CD14-positive monocyte (primary cell): ENCODE measurements at regions not wholly inside any gene's neighbourhood (a gene's known extent, or its start where the extent isn't known, plus 50 kb on each side); places are given as distances from the start of the nearest gene placed in this dataset.

Experiments
- DNase-seq, 3 donors: peaks; one replicate each; pipeline ENCODE4 v3.0.0-alpha.2; 2011 to 2022
- H2AFZ ChIP-seq: 2 replicates; pipeline ENCODE4 v1.6.0; 2012; ENCODE audit warnings: mild to moderate bottlenecking, low read depth, low read length, inconsistent platforms; ENCODE audit not compliant: insufficient read depth, poor library complexity, severe bottlenecking
- H3K27ac ChIP-seq, 2 donors: 1 replicate in 1 of 2; 2 replicates in 1 of 2; pipeline ENCODE4 v1.5.1; 2012 to 2013; ENCODE audit warnings: low read length in 2 of 2, control low read depth in 1 of 2, inconsistent platforms in 1 of 2, low read depth in 1 of 2, mild to moderate bottlenecking in 1 of 2
- H3K27me3 ChIP-seq, 2 donors: one replicate each; pipeline versions ENCODE4 v1.6.0 to v1.6.1; 2011 to 2013; ENCODE audit warnings: low read length in 2 of 2; ENCODE audit not compliant: control insufficient read depth in 2 of 2, insufficient read depth in 2 of 2
- H3K36me3 ChIP-seq, 2 donors: replicated peaks in 1 of 2; 1 replicate in 1 of 2; 2 replicates in 1 of 2; pipeline versions ENCODE4 v1.5.1 to v1.6.1; 2012 to 2013; ENCODE audit warnings: low read length in 2 of 2, control low read depth in 1 of 2, inconsistent platforms in 1 of 2, mild to moderate bottlenecking in 1 of 2; ENCODE audit not compliant: insufficient read depth in 2 of 2, control insufficient read depth in 1 of 2
- H3K4me1 ChIP-seq, 2 donors: 1 replicate in 1 of 2; 2 replicates in 1 of 2; pipeline versions ENCODE4 v1.5.1 to v1.6.1; 2012 to 2013; ENCODE audit warnings: low read length in 2 of 2, control low read depth in 1 of 2, inconsistent platforms in 1 of 2, mild to moderate bottlenecking in 1 of 2, moderate library complexity in 1 of 2; ENCODE audit not compliant: insufficient read depth in 2 of 2, control insufficient read depth in 1 of 2
- H3K4me2 ChIP-seq: replicated peaks from 2 replicates; pipeline ENCODE3; 2012; ENCODE audit warnings: low read length, moderate library complexity, mild to moderate bottlenecking; ENCODE audit not compliant: poor library complexity, severe bottlenecking; ENCODE audit errors: extremely low read depth
- H3K4me3 ChIP-seq, 3 experiments: fragments of 200-600 bp in 1 of 3; sonication (generic) in 1 of 3; replicated peaks in 1 of 3; 1 replicate in 2 of 3; 2 replicates in 1 of 3; pipeline ENCODE4 v1.5.1; 2011 to 2013; ENCODE audit warnings: low read length in 3 of 3, mild to moderate bottlenecking in 3 of 3, control low read depth in 2 of 3, low read depth in 2 of 3, inconsistent platforms in 1 of 3, moderate library complexity in 1 of 3
- H3K79me2 ChIP-seq: 2 replicates; pipeline ENCODE4 v1.6.0; 2012; ENCODE audit warnings: mild to moderate bottlenecking, control low read depth, inconsistent platforms, low read length, moderate library complexity; ENCODE audit not compliant: insufficient read depth
- H3K9ac ChIP-seq: 2 replicates; pipeline ENCODE4 v1.6.0; 2017; ENCODE audit warnings: low read length, mild to moderate bottlenecking; ENCODE audit not compliant: insufficient read depth, poor library complexity, severe bottlenecking
- H3K9me3 ChIP-seq, 2 donors: replicated peaks in 1 of 2; 1 replicate in 1 of 2; 2 replicates in 1 of 2; pipeline versions ENCODE4 v1.5.1 to v1.6.1; 2012 to 2013; ENCODE audit warnings: low read length in 2 of 2, control low read depth in 1 of 2; ENCODE audit not compliant: control insufficient read depth in 1 of 2, insufficient read depth in 1 of 2
- H4K20me1 ChIP-seq: 2 replicates; pipeline ENCODE4 v1.6.0; 2012; ENCODE audit warnings: mild to moderate bottlenecking, low read length, control low read depth, moderate library complexity; ENCODE audit not compliant: insufficient read depth
- H3K27ac Mint-ChIP-seq, 7 donors: one replicate each; pipeline ENCODE4 v1.8.0; 2020; ENCODE audit warnings: mild to moderate bottlenecking in 7 of 7, mixed read lengths in 7 of 7, moderate library complexity in 6 of 7, inconsistent platforms in 2 of 7
- H3K27me3 Mint-ChIP-seq, 3 donors: one replicate each; pipeline ENCODE4 v1.8.0; 2021 to 2022; ENCODE audit warnings: low read depth in 3 of 3, mild to moderate bottlenecking in 3 of 3, mixed read lengths in 3 of 3, moderate library complexity in 3 of 3, inconsistent platforms in 1 of 3
- H3K36me3 Mint-ChIP-seq, 2 donors: one replicate each; pipeline ENCODE4 v1.8.0; 2020; ENCODE audit warnings: mixed read lengths in 2 of 2, inconsistent platforms in 1 of 2, mild to moderate bottlenecking in 1 of 2
- H3K4me1 Mint-ChIP-seq: one replicate; pipeline ENCODE4 v1.8.0; 2020; ENCODE audit warnings: mild to moderate bottlenecking, mixed read lengths
- H3K4me3 Mint-ChIP-seq, 2 donors: one replicate each; pipeline ENCODE4 v1.8.0; 2020; ENCODE audit warnings: mild to moderate bottlenecking in 2 of 2, mixed read lengths in 2 of 2, moderate library complexity in 1 of 2
- H3K9me3 Mint-ChIP-seq, 7 donors: one replicate each; pipeline ENCODE4 v1.8.0; 2020 to 2022; ENCODE audit warnings: mixed read lengths in 7 of 7, mild to moderate bottlenecking in 6 of 7, moderate library complexity in 6 of 7, inconsistent platforms in 2 of 7
- CTCF ChIP-seq: fragments of 200-600 bp; IDR thresholded peaks from one replicate; pipeline ENCODE4 v1.8.0; 2022; ENCODE audit warnings: antibody characterized with exemption, mild to moderate bottlenecking
- WGBS: methylation state at CpG from one replicate; pipeline ENCODE4 v1.1.5; 2013; ENCODE audit warnings: missing lambda C conversion rate; ENCODE audit not compliant: insufficient coverage; 5-methylcytosine and 5-hydroxymethylcytosine counted together
- intact Hi-C, 2 donors: fragments of 100-400 bp; cut with micrococcal nuclease; formaldehyde crosslinking; loops; one replicate each; pipeline versions ENCODE4 v1.15.0 to v1.15.1; 2023

GRCh38 chr13:39132286-39133230 is 94.3 kb downstream of the NHLRC3 start:
- no peak overlapping the region for H3K9ac ChIP-seq
- intact Hi-C loops = no loop called here
- no peaks in the 10 kb centered on the region for H3K9me3 ChIP-seq
- no peak overlapping the region for H3K4me2 ChIP-seq
- Mint-ChIP-seq H3K27me3 (peaks cover 0 to 2% (median 0%) of the 10 kb centered on the region in 3 donors), H3K27ac (no peak overlapping the region), H3K36me3 (no peaks in the 10 kb centered on the region), H3K4me3 (no peak overlapping the region), H3K9me3 (peaks cover 0 to 7% (median 1%) of the 10 kb centered on the region in 7 donors), H3K4me1 (no peaks in the 10 kb centered on the region)
- H3K4me3 ChIP-seq = no peak overlapping the region
- H3K4me1 ChIP-seq = no peaks in the 10 kb centered on the region
- no peak for DNase-seq
- H3K36me3 ChIP-seq = no peaks in the 10 kb centered on the region
- no peak overlapping the region for H3K27ac ChIP-seq
- H2AFZ ChIP-seq = no peak overlapping the region
- WGBS = 93% methylated on average over 2 of the region's 4 CpGs
- no peaks in the 10 kb centered on the region for H3K79me2 ChIP-seq
- H4K20me1 ChIP-seq = no peaks in the 10 kb centered on the region
- TF ChIP-seq CTCF = no peak
- no peaks in the 10 kb centered on the region for H3K27me3 ChIP-seq

- Histone ChIP-seq H3K36me3 (no peaks in the 10 kb centered on the region), H3K79me2 (no peaks in the 10 kb centered on the region), H4K20me1 (no peaks in the 10 kb centered on the region), H3K9me3 (no peaks in the 10 kb centered on the region), H3K9ac (no peak overlapping the region), H3K27ac (no peak overlapping the region), H3K4me3 (no peak overlapping the region), H3K4me1 (no peaks in the 10 kb centered on the region), H3K4me2 (no peak overlapping the region), H3K27me3 (no peaks in the 10 kb centered on the region), H2AFZ (no peak overlapping the region)
- Mint-ChIP-seq H3K4me3 (no peak overlapping the region), H3K27me3 (no peaks in the 10 kb centered on the region), H3K36me3 (no peaks in the 10 kb centered on the region), H3K4me1 (no peaks in the 10 kb centered on the region), H3K27ac (no peak overlapping the region), H3K9me3 (peaks cover 0 to 7% (median 1%) of the 10 kb centered on the region in 7 donors)
- TF ChIP-seq CTCF = no peak
- intact Hi-C loops = no loop called here
- WGBS = no CpG with 5 or more reads among the region's 3 CpGs
- no peak for DNase-seq
These were observed 95.5 kb downstream of the NHLRC3 start for GRCh38 chr13:39133781-39134180.
